Activated naive CD4-positive, alpha-beta T cell treated with anti-CD3 and anti-CD28 coated beads, Interleukin-2, amount 50 U/mL, for 72 hours (primary cell): ENCODE measurements at regions not wholly inside any gene's neighbourhood (a gene's known extent, or its start where the extent isn't known, plus 50 kb on each side); places are given as distances from the start of the nearest gene placed in this dataset.

ENCODE experiments used
- ATAC-seq, 2 donors: fragments of 150-1000 bp; cut with Tn5 transposase; 2 replicates each; pipeline ENCODE4 v1.10.0; 2021; ENCODE audit warnings: mild to moderate bottlenecking in 2 of 2, moderate library complexity in 2 of 2
- DNase-seq, 2 donors: peaks; one replicate each; pipeline ENCODE4 v3.0.0; 2021 to 2022; ENCODE audit warnings: low spot score in 2 of 2
- H3K27ac Mint-ChIP-seq, 2 donors: one replicate each; pipeline ENCODE4 v1.8.0; 2022; ENCODE audit warnings: mild to moderate bottlenecking in 2 of 2, mixed read lengths in 2 of 2
- H3K36me3 Mint-ChIP-seq, 2 donors: one replicate each; pipeline ENCODE4 v1.8.0; 2022; ENCODE audit warnings: mixed read lengths in 2 of 2
- H3K9me3 Mint-ChIP-seq, 2 donors: one replicate each; pipeline ENCODE4 v1.8.0; 2022; ENCODE audit warnings: mixed read lengths in 2 of 2

GRCh38 chr4:41819621-41820020, 71.1 kb upstream of the PHOX2B start:
- DNase-seq (no peak), ATAC-seq (no peak)
- Mint-ChIP-seq H3K9me3 (peaks cover 0 to 3% of the 10 kb centered on the region in 2 donors), H3K36me3 (no peaks in the 10 kb centered on the region), H3K27ac (no peak overlapping the region)

GRCh38 chr4:41815473-41815872, 66.9 kb upstream of the PHOX2B start:
- Mint-ChIP-seq H3K27ac (no peak overlapping the region), H3K9me3 (peaks cover 7 to 10% of the 10 kb centered on the region in 2 donors), H3K36me3 (no peaks in the 10 kb centered on the region)
- DNase-seq, result no peak
- peak in 1 of 2 donors; percentile 38 for ATAC-seq

- H3K27ac Mint-ChIP-seq, result no peak overlapping the region
- ATAC-seq, result no peak
These were observed 66.0 kb upstream of the PHOX2B start for GRCh38 chr4:41814565-41814964.

GRCh38 chr4:41806807-41807206, 58.3 kb upstream of the PHOX2B start:
- DNase-seq (no peak), ATAC-seq (no peak)
- Mint-ChIP-seq H3K27ac (no peak overlapping the region), H3K9me3 (peaks cover 0 to 13% of the 10 kb centered on the region in 2 donors), H3K36me3 (peaks cover 0 to 4% of the 10 kb centered on the region in 2 donors)

More at GRCh38 chr4:41814565-41814964, 66.0 kb upstream of the PHOX2B start:
- peaks cover 7 to 10% of the 10 kb centered on the region in 2 donors for H3K9me3 Mint-ChIP-seq
- H3K36me3 Mint-ChIP-seq, result no peaks in the 10 kb centered on the region
- DNase-seq, result no peak

GRCh38 chr4:41802590-41802989, 54.1 kb upstream of the PHOX2B start:
- ATAC-seq (no peak), DNase-seq (no peak)
- no peak overlapping the region for H3K27ac Mint-ChIP-seq
- H3K9me3 Mint-ChIP-seq, result peaks cover 0 to 5% of the 10 kb centered on the region in 2 donors
- H3K36me3 Mint-ChIP-seq, result peaks cover 0 to 6% of the 10 kb centered on the region in 2 donors

DNA sequence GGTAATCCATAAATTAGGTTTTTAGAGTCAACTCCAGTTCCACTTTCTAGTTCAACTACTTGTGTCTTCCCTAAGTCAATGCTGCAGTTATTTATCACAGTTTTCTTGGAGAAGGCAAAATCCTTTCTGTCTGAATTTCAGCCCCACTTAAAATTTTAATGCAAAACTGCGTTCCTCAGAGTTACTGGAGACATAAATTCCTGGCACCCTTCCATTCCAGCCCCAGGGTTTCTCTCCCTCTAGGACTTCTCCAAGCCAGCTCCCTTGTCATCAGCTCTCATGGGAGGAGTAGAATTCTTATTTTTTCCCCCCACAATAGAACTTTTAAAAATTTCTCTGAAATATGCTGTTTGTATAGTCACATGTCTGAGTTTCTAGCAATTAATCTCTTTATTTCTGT, 50.6 kb upstream of the PHOX2B start:
- Mint-ChIP-seq H3K27ac (no peak overlapping the region), H3K9me3 (peaks cover 0 to 5% of the 10 kb centered on the region in 2 donors), H3K36me3 (peaks cover 0 to 6% of the 10 kb centered on the region in 2 donors)
- DNase-seq (no peak), ATAC-seq (no peak)
